Left ventricle myocardium superior (tissue), 1 donor: ENCODE measurements at regions not wholly inside any gene's neighbourhood (a gene's known extent, or its start where the extent isn't known, plus 50 kb on each side); places are given as distances from the start of the nearest gene placed in this dataset.
A peak's percentile ranks its signal among the peaks of the same experiment; 100 is the strongest.
"Not testable (repeated sequence)": the region's sequence is repeated elsewhere in the genome, so short reads cannot be mapped to it uniquely, and the experiment has no call there.

Experiments used
- ATAC-seq: fragments of 200-7000 bp; cut with Tn5 transposase; one replicate; pipeline ENCODE4 v1.9.1; 2020; ENCODE audit warnings: mild to moderate bottlenecking, moderate library complexity
- DNase-seq: peaks from one replicate; pipeline ENCODE4 v3.0.0-alpha.2; 2020
- intact Hi-C: fragments of 100-400 bp; cut with micrococcal nuclease; formaldehyde crosslinking; loops from one replicate; pipeline ENCODE4 v1.11.0; 2022
- donor health status: DM: no; HTN: yes; CAD: no; lungs with severe emphysema.

GRCh38 chr18:78419171-78419570 lies 560.4 kb upstream of the SALL3 start:
- no peak for ATAC-seq
- no peak for DNase-seq
- intact Hi-C loops: no loop called here

- intact Hi-C loops: no loop called here
- ATAC-seq (no peak), DNase-seq (no peak)
Measured at GRCh38 chr18:78420116-78420515, 559.5 kb upstream of the SALL3 start.

- DNase-seq: no peak
- no peak for ATAC-seq
- intact Hi-C loops: no loop called here
Measured at GRCh38 chr18:78421392-78421791, 558.2 kb upstream of the SALL3 start.

GRCh38 chr18:78422336-78422735 lies 557.3 kb upstream of the SALL3 start:
- intact Hi-C loops: no loop called here
- DNase-seq (peak; percentile 39), ATAC-seq (peak; percentile 71)

GRCh38 chr18:78423811-78424210 lies 555.8 kb upstream of the SALL3 start:
- DNase-seq (no peak), ATAC-seq (no peak)
- intact Hi-C loops: no loop called here

- ATAC-seq (no peak), DNase-seq (no peak)
- intact Hi-C loops: no loop called here
Measured at GRCh38 chr18:78424403-78425018, 555.1 kb upstream of the SALL3 start.

- ATAC-seq (no peak), DNase-seq (no peak)
- intact Hi-C loops: no loop called here
Measured at GRCh38 chr18:78425019-78425412, 554.6 kb upstream of the SALL3 start.

GRCh38 chr18:78427081-78427480 lies 552.5 kb upstream of the SALL3 start:
- intact Hi-C loops: no loop called here
- ATAC-seq (no peak), DNase-seq (no peak)

GRCh38 chr18:78429127-78430108 lies 550.2 kb upstream of the SALL3 start:
- intact Hi-C loops: no loop called here
- no peak for DNase-seq
- ATAC-seq: no peak

GRCh38 chr18:78430131-78430758 lies 549.4 kb upstream of the SALL3 start:
- ATAC-seq (no peak), DNase-seq (no peak)
- intact Hi-C loops: no loop called here

- ATAC-seq: no peak
- intact Hi-C loops: no loop called here
- no peak for DNase-seq
Measured at GRCh38 chr18:78431606-78432005, 548.0 kb upstream of the SALL3 start.

- intact Hi-C loops: no loop called here
- ATAC-seq (no peak), DNase-seq (no peak)
Measured at GRCh38 chr18:78433562-78433961, 546.1 kb upstream of the SALL3 start.

- ATAC-seq: no peak
- intact Hi-C loops: no loop called here
- DNase-seq: no peak
Measured at GRCh38 chr18:78436110-78436509, 543.5 kb upstream of the SALL3 start.

- DNase-seq, ATAC-seq, intact Hi-C loops: not testable (repeated sequence)
Measured at GRCh38 chr18:78438235-78438634, 541.4 kb upstream of the SALL3 start.

- no peak for DNase-seq
- intact Hi-C loops: no loop called here
- ATAC-seq: no peak
Measured at GRCh38 chr18:78445880-78446279, 533.7 kb upstream of the SALL3 start.

GRCh38 chr18:78447211-78447610 lies 532.4 kb upstream of the SALL3 start:
- intact Hi-C loops: no loop called here
- DNase-seq: no peak
- no peak for ATAC-seq

- DNase-seq (no peak), ATAC-seq (no peak)
- intact Hi-C loops: no loop called here
Measured at GRCh38 chr18:78448106-78448505, 531.5 kb upstream of the SALL3 start.

- ATAC-seq (no peak), DNase-seq (no peak)
- intact Hi-C loops: no loop called here
Measured at GRCh38 chr18:78448591-78448990, 531.0 kb upstream of the SALL3 start.

GRCh38 chr18:78454221-78454620 lies 525.4 kb upstream of the SALL3 start:
- DNase-seq: no peak

GRCh38 chr18:78455386-78455785 lies 524.2 kb upstream of the SALL3 start:
- ATAC-seq: no peak
- no peak for DNase-seq
- intact Hi-C loops: no loop called here

More at GRCh38 chr18:78454221-78454620, 525.4 kb upstream of the SALL3 start:
- ATAC-seq: no peak
- intact Hi-C loops: no loop called here
